Mucosa of rectum (tissue), 2 donors: ENCODE measurements at regions not wholly inside any gene's neighbourhood (a gene's known extent, or its start where the extent isn't known, plus 50 kb on each side); places are given as distances from the start of the nearest gene placed in this dataset.

Source experiments
- H3K27ac ChIP-seq, 2 donors: one replicate each; pipeline ENCODE4 v1.7.0; 2013; ENCODE audit warnings: inconsistent platforms in 2 of 2, low read depth in 2 of 2, low read length in 2 of 2
- H3K27me3 ChIP-seq, 2 donors: one replicate each; pipeline ENCODE4 v1.7.0; 2013; ENCODE audit warnings: low read length in 2 of 2; ENCODE audit not compliant: control insufficient read depth in 2 of 2, insufficient read depth in 2 of 2
- H3K36me3 ChIP-seq, 2 donors: one replicate each; pipeline ENCODE4 v1.7.0; 2013; ENCODE audit warnings: low read length in 2 of 2; ENCODE audit not compliant: control insufficient read depth in 2 of 2, insufficient read depth in 2 of 2
- H3K4me1 ChIP-seq, 2 donors: one replicate each; pipeline ENCODE4 v1.7.0; 2013; ENCODE audit warnings: low read length in 2 of 2, mild to moderate bottlenecking in 1 of 2; ENCODE audit not compliant: control insufficient read depth in 2 of 2, insufficient read depth in 2 of 2
- H3K4me3 ChIP-seq, 2 donors: one replicate each; pipeline ENCODE4 v1.7.0; 2013; ENCODE audit warnings: low read length in 2 of 2
- H3K9ac ChIP-seq, 2 donors: one replicate each; pipeline ENCODE4 v1.7.0; 2013; ENCODE audit warnings: low read length in 2 of 2, low read depth in 1 of 2, mild to moderate bottlenecking in 1 of 2
- H3K9me3 ChIP-seq, 2 donors: one replicate each; pipeline ENCODE4 v1.7.0; 2013; ENCODE audit warnings: low read length in 2 of 2; ENCODE audit not compliant: control insufficient read depth in 2 of 2
- donor health status: healthy.
- donor health status: Normal muscosa, but diverticular disease.

- no peaks in the 10 kb centered on the region for H3K36me3 ChIP-seq
- no peaks in the 10 kb centered on the region for H3K9me3 ChIP-seq
- no peaks in the 10 kb centered on the region for H3K27me3 ChIP-seq
- H3K27ac ChIP-seq = no peak overlapping the region
- H3K4me3 ChIP-seq = no peak overlapping the region
- no peak overlapping the region for H3K9ac ChIP-seq
- H3K4me1 ChIP-seq = no peaks in the 10 kb centered on the region
Observed at GRCh38 chr2:12284037-12284436, 432.7 kb upstream of the TRIB2 start.

DNA sequence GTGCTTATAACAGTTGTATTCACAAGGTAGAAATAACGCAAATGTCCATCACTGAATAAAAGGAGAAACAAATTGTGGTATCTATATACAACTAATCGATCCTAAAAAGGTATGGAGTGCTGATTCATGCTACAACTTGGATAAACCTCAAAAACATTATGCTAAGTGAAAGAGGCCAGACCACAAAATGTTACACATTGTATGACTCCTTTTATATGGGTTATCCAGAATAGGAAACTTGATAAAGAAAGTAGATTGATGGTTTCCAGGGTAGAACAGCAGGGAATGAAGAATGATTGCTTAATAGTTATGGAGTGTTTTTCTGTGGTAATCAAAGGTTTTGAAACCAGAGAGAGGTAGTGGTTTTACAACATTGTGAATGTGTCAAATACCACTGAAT lies 432.2 kb upstream of the TRIB2 start:
- no peak overlapping the region for H3K4me3 ChIP-seq
- H3K36me3 ChIP-seq = no peaks in the 10 kb centered on the region
- H3K9me3 ChIP-seq = no peaks in the 10 kb centered on the region
- H3K27me3 ChIP-seq = no peaks in the 10 kb centered on the region
- no peak overlapping the region for H3K27ac ChIP-seq
- H3K4me1 ChIP-seq = no peaks in the 10 kb centered on the region
- H3K9ac ChIP-seq = no peak overlapping the region

- Histone ChIP-seq H3K27ac (no peak overlapping the region), H3K4me1 (no peaks in the 10 kb centered on the region), H3K27me3 (no peaks in the 10 kb centered on the region), H3K9me3 (no peaks in the 10 kb centered on the region), H3K9ac (no peak overlapping the region), H3K36me3 (no peaks in the 10 kb centered on the region), H3K4me3 (no peak overlapping the region)
Observed at GRCh38 chr2:12286347-12286746, 430.4 kb upstream of the TRIB2 start.

GRCh38 chr2:12287220-12287751 lies 429.4 kb upstream of the TRIB2 start:
- H3K36me3 ChIP-seq = no peaks in the 10 kb centered on the region
- no peaks in the 10 kb centered on the region for H3K27me3 ChIP-seq
- H3K27ac ChIP-seq = no peak overlapping the region
- H3K4me1 ChIP-seq = no peaks in the 10 kb centered on the region
- no peak overlapping the region for H3K4me3 ChIP-seq
- no peaks in the 10 kb centered on the region for H3K9me3 ChIP-seq
- no peak overlapping the region for H3K9ac ChIP-seq

- Histone ChIP-seq H3K4me3 (no peak overlapping the region), H3K9me3 (no peaks in the 10 kb centered on the region), H3K9ac (no peak overlapping the region), H3K27me3 (no peaks in the 10 kb centered on the region), H3K27ac (no peak overlapping the region), H3K4me1 (no peaks in the 10 kb centered on the region), H3K36me3 (no peaks in the 10 kb centered on the region)
Observed at GRCh38 chr2:12288048-12288447, 428.7 kb upstream of the TRIB2 start.

DNA sequence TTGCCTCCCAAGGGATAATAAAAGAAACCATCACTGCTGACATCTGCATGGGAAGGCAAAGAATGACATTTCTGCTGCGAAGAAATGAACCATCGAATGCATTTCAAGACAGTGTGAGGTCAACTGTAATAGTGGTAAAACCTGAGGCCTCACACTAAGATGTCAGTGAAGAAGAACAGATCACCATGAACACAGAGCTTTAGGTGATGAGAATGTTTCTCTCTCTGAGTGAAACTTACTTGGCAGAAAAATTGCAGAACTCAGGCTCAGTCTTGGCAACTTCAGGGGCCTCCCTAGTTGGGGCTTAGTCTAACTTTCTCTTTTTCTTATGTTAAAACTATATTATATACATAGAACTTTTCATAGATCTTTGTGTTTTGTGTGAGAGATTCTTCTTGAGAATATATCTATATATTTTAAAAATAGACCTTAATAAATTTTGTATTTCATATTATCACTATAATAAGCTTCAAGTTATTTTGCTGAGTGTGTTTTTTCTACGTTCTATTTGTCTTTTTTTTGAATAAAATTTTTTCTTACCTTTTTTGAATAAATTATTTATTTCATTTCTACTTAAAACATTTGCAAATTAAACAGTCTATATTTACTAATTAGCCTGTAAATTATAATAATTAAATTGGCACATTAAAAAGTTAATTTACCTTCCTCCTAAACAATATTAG lies 427.5 kb upstream of the TRIB2 start:
- Histone ChIP-seq H3K9ac (no peak overlapping the region), H3K27ac (no peak overlapping the region), H3K4me3 (no peak overlapping the region)

DNA sequence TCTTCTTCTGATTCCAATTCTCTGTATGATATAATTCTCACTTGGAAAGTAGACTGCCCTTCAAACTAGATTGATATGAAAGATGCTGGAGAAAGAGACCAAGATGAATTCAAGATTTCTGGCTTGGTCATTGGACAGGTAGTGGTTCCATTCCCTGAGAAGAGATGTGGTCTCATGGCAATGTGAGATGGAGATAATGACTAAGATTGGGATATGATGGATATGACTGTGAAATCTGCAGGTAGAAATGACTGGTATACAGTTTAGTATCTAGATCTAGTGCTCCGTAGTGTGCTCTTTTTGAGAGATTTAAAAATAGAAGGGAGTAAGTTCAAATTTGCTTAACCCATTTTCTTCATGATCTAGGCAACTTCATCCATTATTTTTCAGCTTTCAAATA lies 425.4 kb upstream of the TRIB2 start:
- Histone ChIP-seq H3K36me3 (no peaks in the 10 kb centered on the region), H3K9ac (no peak overlapping the region), H3K9me3 (no peaks in the 10 kb centered on the region), H3K27me3 (no peaks in the 10 kb centered on the region), H3K4me1 (no peaks in the 10 kb centered on the region), H3K4me3 (no peak overlapping the region), H3K27ac (no peak overlapping the region)

More for the DNA sequence above, 427.5 kb upstream of the TRIB2 start:
- no peaks in the 10 kb centered on the region for H3K36me3 ChIP-seq
- no peaks in the 10 kb centered on the region for H3K27me3 ChIP-seq
- no peaks in the 10 kb centered on the region for H3K9me3 ChIP-seq
- H3K4me1 ChIP-seq = no peaks in the 10 kb centered on the region

DNA sequence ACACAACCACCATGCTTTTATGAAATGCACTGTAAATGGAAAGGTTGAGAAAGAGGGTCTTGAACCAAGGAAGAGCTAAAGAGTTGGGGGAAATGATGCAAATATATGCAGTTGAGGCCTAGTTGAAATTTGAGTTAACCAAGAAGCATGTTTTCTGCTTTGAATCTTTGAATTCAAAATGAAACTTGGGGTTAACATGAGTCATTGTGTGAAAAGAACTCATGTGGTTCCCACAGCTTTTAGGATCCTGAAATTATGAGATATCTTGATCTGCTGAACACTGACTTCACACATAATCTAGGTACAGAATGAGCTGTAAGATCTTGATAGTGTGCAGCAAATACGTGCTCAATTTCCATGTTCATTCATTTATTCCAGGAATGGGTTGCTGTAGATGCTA lies 422.9 kb upstream of the TRIB2 start:
- H3K9ac ChIP-seq = no peak overlapping the region

DNA sequence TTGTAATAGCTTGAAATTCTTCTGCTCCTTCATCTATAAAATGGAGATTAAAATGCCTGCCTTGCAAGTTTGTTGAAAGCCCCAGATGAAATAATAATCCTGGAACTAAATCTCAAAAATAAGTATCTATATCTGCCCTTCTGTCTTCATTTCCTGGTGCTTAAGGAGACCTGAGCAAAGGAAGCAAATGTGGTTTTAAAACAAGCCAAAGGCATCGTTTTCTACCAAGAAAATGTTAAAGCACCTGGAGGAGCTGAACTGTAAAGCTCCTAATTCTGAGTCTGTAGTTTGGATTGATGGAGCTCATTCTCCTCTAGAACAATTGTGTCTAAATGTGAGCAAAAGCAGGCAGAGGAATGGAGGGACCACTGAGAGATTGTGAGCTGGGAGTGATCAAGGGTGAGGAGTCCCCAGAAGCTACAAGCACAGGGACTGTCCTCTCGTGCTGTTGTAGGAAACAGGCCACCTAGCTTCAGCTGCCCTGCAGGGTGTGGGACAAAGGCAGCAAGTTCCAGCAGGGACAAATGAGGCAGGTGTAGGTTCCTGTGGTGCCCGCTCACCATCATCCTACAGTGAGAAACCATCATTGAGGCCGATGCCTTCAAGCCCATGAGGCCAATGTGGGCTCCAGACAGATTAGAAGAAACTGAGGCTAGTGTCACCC lies 420.7 kb upstream of the TRIB2 start:
- no peaks in the 10 kb centered on the region for H3K36me3 ChIP-seq
- no peak overlapping the region for H3K4me3 ChIP-seq
- H3K4me1 ChIP-seq = no peaks in the 10 kb centered on the region
- no peaks in the 10 kb centered on the region for H3K27me3 ChIP-seq
- H3K9me3 ChIP-seq = no peaks in the 10 kb centered on the region
- no peak overlapping the region for H3K27ac ChIP-seq
- H3K9ac ChIP-seq = no peak overlapping the region

More for the DNA sequence above, 422.9 kb upstream of the TRIB2 start:
- no peaks in the 10 kb centered on the region for H3K9me3 ChIP-seq
- H3K36me3 ChIP-seq = no peaks in the 10 kb centered on the region
- no peak overlapping the region for H3K4me3 ChIP-seq
- H3K4me1 ChIP-seq = no peaks in the 10 kb centered on the region
- H3K27me3 ChIP-seq = no peaks in the 10 kb centered on the region
- H3K27ac ChIP-seq = no peak overlapping the region

GRCh38 chr2:12296915-12297314 lies 419.8 kb upstream of the TRIB2 start:
- Histone ChIP-seq H3K4me3 (no peak overlapping the region), H3K36me3 (no peaks in the 10 kb centered on the region), H3K27me3 (no peaks in the 10 kb centered on the region), H3K27ac (no peak overlapping the region), H3K4me1 (no peaks in the 10 kb centered on the region), H3K9ac (no peak overlapping the region), H3K9me3 (no peaks in the 10 kb centered on the region)
